Endothelial cell of umbilical vein (primary cell): ENCODE measurements at regions not wholly inside any gene's neighbourhood (a gene's known extent, or its start where the extent isn't known, plus 50 kb on each side); places are given as distances from the start of the nearest gene placed in this dataset.

ENCODE experiments used
- BruUV-seq: library from RNA; stranded (reverse); fragments of 400-500 nt; replicated peaks from 2 replicates; lab custom pipeline; 2021; lab: Mats Ljungman, UMichigan
- CTCF ChIA-PET: fragments of 300-600, 350-600 bp; sonication (Branson Sonifier 250); formaldehyde crosslinking; loops from one replicate; lab custom pipeline; 2021; ENCODE audit warnings: antibody characterized with exemption, inconsistent platforms; lab: Charles Lee
- POLR2A ChIA-PET: fragments of 300-600, 350-600 bp; sonication (Branson Sonifier 250); formaldehyde crosslinking; loops from one replicate; lab custom pipeline; 2021; ENCODE audit warnings: antibody characterized with exemption, inconsistent platforms; lab: Charles Lee
- DNase-seq: peaks from one replicate; pipeline ENCODE4 v3.0.0-alpha.2; 2011; ENCODE audit warnings: low read depth, low spot score
- FAIRE-seq: peaks from 2 replicates; lab custom pipeline; 2011; peaks lifted over from hg19 to GRCh38; lab: Jason Lieb, UNC
- H2AFZ ChIP-seq: 2 replicates; pipeline ENCODE4 v1.6.0; 2012; ENCODE audit warnings: low read depth, low read length, control low read depth, inconsistent platforms
- H3K27ac ChIP-seq: 2 replicates; pipeline ENCODE4 v1.5.1; 2011; ENCODE audit warnings: low read depth, mild to moderate bottlenecking, control low read depth, low read length, moderate library complexity; ENCODE audit not compliant: insufficient read depth
- H3K27me3 ChIP-seq, 2 experiments: 2 replicates each; pipeline versions ENCODE4 v1.6.0 to v1.6.1; 2011; ENCODE audit warnings: low read length in 2 of 2, mixed read lengths in 1 of 2; ENCODE audit not compliant: control insufficient read depth in 2 of 2, insufficient read depth in 2 of 2
- H3K36me3 ChIP-seq, 2 experiments: 2 replicates in 1 of 2; 3 replicates in 1 of 2; pipeline ENCODE4 v1.5.1; 2011; ENCODE audit warnings: low read length in 2 of 2, mild to moderate bottlenecking in 1 of 2, moderate library complexity in 1 of 2; ENCODE audit not compliant: control insufficient read depth in 2 of 2, insufficient read depth in 2 of 2; ENCODE audit errors: extremely low read depth in 1 of 2
- H3K4me1 ChIP-seq: 3 replicates; pipeline ENCODE4 v1.5.1; 2011; ENCODE audit warnings: mild to moderate bottlenecking, low read length; ENCODE audit not compliant: control insufficient read depth, insufficient read depth; ENCODE audit errors: extremely low read depth
- H3K4me2 ChIP-seq: 2 replicates; pipeline ENCODE4 v1.6.1; 2011; ENCODE audit warnings: low read length, control low read depth, mixed read lengths; ENCODE audit not compliant: insufficient read depth
- H3K4me3 ChIP-seq, 3 experiments: fragments of 200-600 bp in 1 of 3; sonication (generic), shearing (Covaris generic) in 1 of 3; replicated peaks in 1 of 3; 2 replicates each; pipeline ENCODE4 v1.5.1; 2011 to 2016; ENCODE audit warnings: control low read depth in 3 of 3, low read length in 3 of 3, mild to moderate bottlenecking in 2 of 3, inconsistent platforms in 1 of 3, low read depth in 1 of 3, moderate library complexity in 1 of 3; ENCODE audit not compliant: insufficient read depth in 1 of 3
- H3K79me2 ChIP-seq: 2 replicates; pipeline ENCODE4 v1.6.0; 2012; ENCODE audit warnings: low read length, inconsistent platforms; ENCODE audit not compliant: control insufficient read depth, insufficient read depth
- H3K9ac ChIP-seq: replicated peaks from 2 replicates; pipeline ENCODE3; 2011; ENCODE audit warnings: low read length, control low read depth; ENCODE audit not compliant: insufficient read depth; ENCODE audit errors: extremely low read depth
- H3K9me1 ChIP-seq: replicated peaks from 3 replicates; pipeline ENCODE4 v1.6.0; 2011; ENCODE audit warnings: mild to moderate bottlenecking, low read length; ENCODE audit not compliant: control insufficient read depth, insufficient read depth; ENCODE audit errors: extremely low read depth
- H3K9me3 ChIP-seq: replicated peaks from 2 replicates; pipeline ENCODE4 v1.5.1; 2012; ENCODE audit warnings: low read length, inconsistent platforms; ENCODE audit not compliant: control insufficient read depth, insufficient read depth
- H4K20me1 ChIP-seq: replicated peaks from 2 replicates; pipeline ENCODE3; 2011; ENCODE audit warnings: mild to moderate bottlenecking, low read length; ENCODE audit not compliant: control insufficient read depth, insufficient read depth; ENCODE audit errors: extremely low read depth
- EZH2 ChIP-seq: IDR thresholded peaks from 2 replicates; pipeline ENCODE4 v1.6.1; 2012; ENCODE audit warnings: borderline replicate concordance, low read depth, mild to moderate bottlenecking, moderate library complexity, low read length, inconsistent platforms; ENCODE audit not compliant: severe bottlenecking
- FOS ChIP-seq: IDR thresholded peaks from 2 replicates; pipeline ENCODE4 v1.6.1; 2011; ENCODE audit warnings: mild to moderate bottlenecking, low read length, moderate library complexity, borderline replicate concordance; ENCODE audit not compliant: insufficient read depth
- GATA2 ChIP-seq: IDR thresholded peaks from 2 replicates; pipeline ENCODE4 v1.7.0; 2011; ENCODE audit warnings: low read depth, mild to moderate bottlenecking, moderate library complexity, mixed read lengths, low read length; ENCODE audit not compliant: insufficient read length, insufficient read depth
- JUN ChIP-seq: IDR thresholded peaks from 2 replicates; pipeline ENCODE4 v1.6.1; 2011; ENCODE audit warnings: borderline replicate concordance, low read depth; ENCODE audit not compliant: insufficient read length, insufficient read depth
- MYC ChIP-seq: IDR thresholded peaks from one replicate; pipeline ENCODE4 v1.6.1; 2011; ENCODE audit warnings: mild to moderate bottlenecking, low read depth, low read length
- POLR2A ChIP-seq: IDR thresholded peaks from 2 replicates; pipeline ENCODE4 v1.6.1; 2012; ENCODE audit warnings: low read depth, mild to moderate bottlenecking, control low read depth, low read length
- POLR2AphosphoS5 ChIP-seq: IDR thresholded peaks from 2 replicates; pipeline ENCODE4 v1.6.1; 2012; ENCODE audit warnings: low read depth, mild to moderate bottlenecking, control low read depth, low read length, moderate library complexity; ENCODE audit not compliant: insufficient read depth
- dilution Hi-C: fragments of 300-500 bp; cut with MboI; formaldehyde crosslinking; loops from one replicate; pipeline ENCODE4 v1.15.0; 2019; ENCODE audit warnings: low sequenced_read_pairs; ENCODE audit not compliant: extremely low pct_ligation_motif_present
- intact Hi-C: fragments of 100-400 bp; cut with micrococcal nuclease; formaldehyde crosslinking; loops from one replicate; pipeline ENCODE4 v1.10.0; 2022
- TF ChIP-seq, protein P1 (sequence below), 2 donors: IDR thresholded peaks; 1 replicate in 1 of 2; 2 replicates in 1 of 2; pipeline ENCODE4 v1.5.1; 2011; ENCODE audit warnings: low read length in 2 of 2, mild to moderate bottlenecking in 2 of 2, moderate library complexity in 2 of 2, control low read depth in 1 of 2, inconsistent platforms in 1 of 2, low read depth in 1 of 2; ENCODE audit not compliant: insufficient read depth in 1 of 2; ENCODE audit errors: extremely low read depth in 1 of 2
- TF ChIP-seq, protein P2 (sequence below): IDR thresholded peaks from 2 replicates; pipeline ENCODE4 v1.6.1; 2011; ENCODE audit not compliant: insufficient read depth, insufficient read length

DNA sequence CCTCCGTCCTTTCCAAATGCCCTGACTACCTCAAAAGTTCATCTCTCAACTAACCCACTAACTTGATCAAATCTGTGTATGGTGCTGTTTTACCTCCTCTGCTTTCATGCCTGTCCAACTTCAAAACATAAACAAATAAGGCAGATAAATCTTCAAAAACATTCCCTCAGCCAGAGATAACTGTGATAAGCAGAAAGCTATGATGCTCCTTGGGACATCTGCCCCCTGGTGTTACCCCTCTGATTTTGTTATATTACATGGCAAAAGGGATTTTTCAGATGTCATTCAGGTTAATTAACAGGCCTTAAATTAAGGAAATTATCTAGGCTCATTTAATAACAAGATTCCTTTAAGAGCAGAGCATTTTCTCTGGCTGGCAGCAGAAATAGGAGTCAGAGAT is 810.8 kb upstream of the CHAC2 start:
- Histone ChIP-seq H3K9me3 (no peaks in the 10 kb centered on the region), H3K4me3 (no peak overlapping the region), H3K9me1 (no peaks in the 10 kb centered on the region), H3K4me2 (no peak overlapping the region), H3K79me2 (no peaks in the 10 kb centered on the region), H3K36me3 (no peaks in the 10 kb centered on the region), H3K4me1 (no peaks in the 10 kb centered on the region), H2AFZ (no peak overlapping the region), H3K27me3 (no peaks in the 10 kb centered on the region), H4K20me1 (no peaks in the 10 kb centered on the region), H3K27ac (no peak overlapping the region), H3K9ac (no peak overlapping the region)
- dilution Hi-C loops = no loop called here
- ChIA-PET POLR2A (no interaction called here), CTCF (no interaction called here)
- TF ChIP-seq POLR2A = no peak
- TF ChIP-seq, protein P1, sequence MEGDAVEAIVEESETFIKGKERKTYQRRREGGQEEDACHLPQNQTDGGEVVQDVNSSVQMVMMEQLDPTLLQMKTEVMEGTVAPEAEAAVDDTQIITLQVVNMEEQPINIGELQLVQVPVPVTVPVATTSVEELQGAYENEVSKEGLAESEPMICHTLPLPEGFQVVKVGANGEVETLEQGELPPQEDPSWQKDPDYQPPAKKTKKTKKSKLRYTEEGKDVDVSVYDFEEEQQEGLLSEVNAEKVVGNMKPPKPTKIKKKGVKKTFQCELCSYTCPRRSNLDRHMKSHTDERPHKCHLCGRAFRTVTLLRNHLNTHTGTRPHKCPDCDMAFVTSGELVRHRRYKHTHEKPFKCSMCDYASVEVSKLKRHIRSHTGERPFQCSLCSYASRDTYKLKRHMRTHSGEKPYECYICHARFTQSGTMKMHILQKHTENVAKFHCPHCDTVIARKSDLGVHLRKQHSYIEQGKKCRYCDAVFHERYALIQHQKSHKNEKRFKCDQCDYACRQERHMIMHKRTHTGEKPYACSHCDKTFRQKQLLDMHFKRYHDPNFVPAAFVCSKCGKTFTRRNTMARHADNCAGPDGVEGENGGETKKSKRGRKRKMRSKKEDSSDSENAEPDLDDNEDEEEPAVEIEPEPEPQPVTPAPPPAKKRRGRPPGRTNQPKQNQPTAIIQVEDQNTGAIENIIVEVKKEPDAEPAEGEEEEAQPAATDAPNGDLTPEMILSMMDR (IDR thresholded peaks at IDR 0.05; ENCODE audit: extremely low read depth in 1 of 2, insufficient read depth in 1 of 2, low read depth in 1 of 2, low read length in 2 of 2) = no peak
- TF ChIP-seq FOS = no peak
- TF ChIP-seq POLR2AphosphoS5 = no peak
- TF ChIP-seq JUN = no peak
- TF ChIP-seq EZH2 = no peak
- TF ChIP-seq GATA2 = no peak
- TF ChIP-seq, protein P2, sequence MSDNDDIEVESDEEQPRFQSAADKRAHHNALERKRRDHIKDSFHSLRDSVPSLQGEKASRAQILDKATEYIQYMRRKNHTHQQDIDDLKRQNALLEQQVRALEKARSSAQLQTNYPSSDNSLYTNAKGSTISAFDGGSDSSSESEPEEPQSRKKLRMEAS = no peak
- no peak for TF ChIP-seq MYC
- FAIRE-seq (no peak), DNase-seq (no peak)
- BruUV-seq = no TSS peak
- intact Hi-C loops = no loop called here
